Peyer's patch (tissue), 4 donors: ENCODE measurements at regions not wholly inside any gene's neighbourhood (a gene's known extent, or its start where the extent isn't known, plus 50 kb on each side); places are given as distances from the start of the nearest gene placed in this dataset.
"Not testable (repeated sequence)": the region's sequence is repeated elsewhere in the genome, so short reads cannot be mapped to it uniquely, and the experiment has no call there.

Source experiments
- DNase-seq, 3 donors: peaks; one replicate each; pipeline ENCODE4 v3.0.0-alpha.2; 2017 to 2019
- H3K27ac ChIP-seq, 4 donors: fragments of 200-600 bp; sonication (generic); one replicate each; pipeline ENCODE4 v1.5.1; 2016 to 2019
- H3K27me3 ChIP-seq, 2 donors: fragments of 200-600 bp; sonication (generic); one replicate each; pipeline ENCODE4 v1.5.1; 2019
- H3K36me3 ChIP-seq, 3 donors: fragments of 200-600 bp; sonication (generic); one replicate each; pipeline ENCODE4 v1.5.1; 2016 to 2019
- H3K4me1 ChIP-seq, 4 donors: fragments of 200-600 bp; sonication (generic); one replicate each; pipeline ENCODE4 v1.5.1; 2016 to 2019
- H3K4me3 ChIP-seq, 4 donors: fragments of 200-600 bp; sonication (generic); 1 replicate in 3 of 4; 2 replicates in 1 of 4; pipeline ENCODE4 v1.5.1; 2016 to 2019; ENCODE audit warnings: mild to moderate bottlenecking in 1 of 4
- H3K9me3 ChIP-seq, 4 donors: fragments of 200-600 bp; sonication (generic); one replicate each; pipeline ENCODE4 v1.5.1; 2016 to 2019; ENCODE audit warnings: mild to moderate bottlenecking in 1 of 4
- POLR2A ChIP-seq, 2 donors: fragments of 450-650 bp; IDR thresholded peaks; one replicate each; pipeline ENCODE4 v1.5.1; 2017; ENCODE audit warnings: antibody characterized with exemption in 2 of 2, mild to moderate bottlenecking in 2 of 2, moderate library complexity in 2 of 2
- TF ChIP-seq, protein P1 (sequence below), 6 experiments: fragments of 450-650 bp in 4 of 6; fragments of 200-600 bp in 2 of 6; sonication (generic) in 1 of 6; IDR thresholded peaks; one replicate each; pipeline ENCODE4 v1.5.1; 2017 to 2019; ENCODE audit warnings: antibody characterized with exemption in 6 of 6, mild to moderate bottlenecking in 3 of 6, moderate library complexity in 1 of 6

DNA sequence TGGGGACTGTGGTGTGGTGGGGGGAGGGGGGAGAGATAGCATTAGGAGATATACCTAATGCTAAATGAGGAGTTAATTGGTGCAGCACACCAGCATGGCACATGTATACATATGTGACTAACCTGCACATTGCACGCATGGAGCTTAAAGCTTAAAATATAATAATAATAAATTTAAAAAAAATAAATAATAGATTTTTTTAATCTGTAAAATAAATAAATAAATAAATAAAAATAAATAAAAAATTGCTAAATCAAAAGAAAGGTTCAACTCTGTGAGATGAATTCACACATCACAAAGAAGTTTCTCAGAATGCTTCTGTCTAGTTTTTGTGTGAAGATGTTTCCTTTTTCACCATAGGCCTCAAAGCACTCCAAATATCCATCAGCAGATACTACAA, 1793.7 kb downstream of the UQCRFS1 start:
- H3K4me1 ChIP-seq, H3K9me3 ChIP-seq, H3K36me3 ChIP-seq, H3K4me3 ChIP-seq, H3K27me3 ChIP-seq, DNase-seq, H3K27ac ChIP-seq: not testable (repeated sequence)

DNA sequence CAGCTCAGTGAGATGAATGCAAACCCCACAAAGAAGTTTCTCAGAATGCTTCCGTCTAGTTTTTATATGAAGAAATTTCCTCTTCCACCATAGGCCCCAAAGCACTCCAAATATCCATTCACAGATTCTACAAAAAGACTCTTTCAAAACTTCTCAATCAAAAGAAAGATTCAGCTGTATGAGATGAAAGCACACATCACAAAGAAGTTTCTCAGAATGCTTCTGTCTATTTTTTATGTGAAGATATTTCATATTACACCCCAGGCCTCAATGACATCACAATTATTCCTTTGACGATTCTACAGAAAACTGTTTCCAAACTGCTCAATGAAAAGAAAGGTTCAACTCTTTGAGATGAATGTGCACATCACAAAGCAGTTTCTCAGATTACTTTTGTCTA, 1819.4 kb downstream of the UQCRFS1 start:
- TF ChIP-seq, protein P1, sequence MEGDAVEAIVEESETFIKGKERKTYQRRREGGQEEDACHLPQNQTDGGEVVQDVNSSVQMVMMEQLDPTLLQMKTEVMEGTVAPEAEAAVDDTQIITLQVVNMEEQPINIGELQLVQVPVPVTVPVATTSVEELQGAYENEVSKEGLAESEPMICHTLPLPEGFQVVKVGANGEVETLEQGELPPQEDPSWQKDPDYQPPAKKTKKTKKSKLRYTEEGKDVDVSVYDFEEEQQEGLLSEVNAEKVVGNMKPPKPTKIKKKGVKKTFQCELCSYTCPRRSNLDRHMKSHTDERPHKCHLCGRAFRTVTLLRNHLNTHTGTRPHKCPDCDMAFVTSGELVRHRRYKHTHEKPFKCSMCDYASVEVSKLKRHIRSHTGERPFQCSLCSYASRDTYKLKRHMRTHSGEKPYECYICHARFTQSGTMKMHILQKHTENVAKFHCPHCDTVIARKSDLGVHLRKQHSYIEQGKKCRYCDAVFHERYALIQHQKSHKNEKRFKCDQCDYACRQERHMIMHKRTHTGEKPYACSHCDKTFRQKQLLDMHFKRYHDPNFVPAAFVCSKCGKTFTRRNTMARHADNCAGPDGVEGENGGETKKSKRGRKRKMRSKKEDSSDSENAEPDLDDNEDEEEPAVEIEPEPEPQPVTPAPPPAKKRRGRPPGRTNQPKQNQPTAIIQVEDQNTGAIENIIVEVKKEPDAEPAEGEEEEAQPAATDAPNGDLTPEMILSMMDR (IDR thresholded peaks at IDR 0.05) = no peak
- no peak for TF ChIP-seq POLR2A (IDR thresholded peaks at IDR 0.05)
- H3K27ac ChIP-seq = no peak overlapping the region
- no peak for DNase-seq
- no peaks in the 10 kb centered on the region for H3K27me3 ChIP-seq
- H3K4me1 ChIP-seq = no peaks in the 10 kb centered on the region
- H3K9me3 ChIP-seq = no peaks in the 10 kb centered on the region
- H3K36me3 ChIP-seq = no peaks in the 10 kb centered on the region
- H3K4me3 ChIP-seq = no peak overlapping the region

GRCh38 chr19:27392027-27392632, 1820.8 kb downstream of the UQCRFS1 start:
- Histone ChIP-seq H3K27ac (no peak overlapping the region), H3K4me1 (no peaks in the 10 kb centered on the region), H3K9me3 (no peaks in the 10 kb centered on the region), H3K4me3 (no peak overlapping the region), H3K36me3 (no peaks in the 10 kb centered on the region), H3K27me3 (no peaks in the 10 kb centered on the region)
- peak in 1 of 3 donors; percentile 8 for DNase-seq
- TF ChIP-seq, protein P1 (IDR thresholded peaks at IDR 0.05) = no peak
- TF ChIP-seq POLR2A (IDR thresholded peaks at IDR 0.05) = no peak

DNA sequence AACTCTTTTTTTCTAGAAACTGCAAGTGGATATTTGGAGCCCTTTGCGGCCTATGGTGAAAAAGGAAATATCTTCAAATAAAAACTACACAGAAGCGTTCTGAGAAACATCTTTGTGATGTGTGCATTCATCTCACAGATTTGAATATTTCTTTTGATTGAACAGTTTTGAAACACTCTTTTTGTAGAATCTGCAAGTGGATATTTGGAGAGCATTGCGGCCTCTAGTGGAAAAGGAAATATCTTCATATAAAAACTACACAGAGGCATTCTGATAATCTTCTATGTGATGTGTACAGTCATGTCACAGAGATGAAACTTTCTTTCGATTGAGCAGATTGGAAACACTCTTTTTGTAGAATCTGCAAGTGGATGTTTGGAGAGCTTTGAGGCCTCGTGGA, 1833.6 kb downstream of the UQCRFS1 start:
- H3K27me3 ChIP-seq = not testable (repeated sequence)

GRCh38 chr19:27369603-27370002, 1843.3 kb downstream of the UQCRFS1 start:
- H3K27me3 ChIP-seq, H3K27ac ChIP-seq, H3K4me1 ChIP-seq, DNase-seq, H3K4me3 ChIP-seq, H3K36me3 ChIP-seq: not testable (repeated sequence)
- peaks cover 0 to 19% (median 0%) of the 10 kb centered on the region in 4 donors for H3K9me3 ChIP-seq

More for the DNA sequence above, 1833.6 kb downstream of the UQCRFS1 start:
- not testable (repeated sequence) for H3K4me3 ChIP-seq, H3K27ac ChIP-seq, DNase-seq, H3K4me1 ChIP-seq, H3K36me3 ChIP-seq
- H3K9me3 ChIP-seq = peaks cover 0 to 15% (median 0%) of the 10 kb centered on the region in 4 donors

DNA sequence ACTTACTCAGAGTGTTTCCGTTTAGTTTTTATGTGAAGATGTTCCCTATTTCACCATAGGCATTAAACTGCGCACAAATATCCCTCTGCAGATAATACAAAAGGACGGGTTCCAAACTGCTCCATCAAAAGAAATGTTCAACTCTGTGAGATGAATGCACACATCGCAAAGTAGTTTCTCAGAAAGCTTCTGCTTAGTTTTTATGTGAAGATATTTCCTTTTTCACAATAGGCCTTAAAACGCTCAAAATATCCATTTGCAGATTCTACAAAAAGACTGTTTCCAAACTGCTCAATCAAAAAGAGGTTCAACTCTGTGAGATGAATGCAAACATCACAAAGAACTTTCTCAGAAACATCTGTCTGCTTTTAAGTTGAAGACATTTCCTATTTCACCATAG, 1850.5 kb downstream of the UQCRFS1 start:
- H3K9me3 ChIP-seq = peaks cover 0 to 26% (median 0%) of the 10 kb centered on the region in 4 donors

GRCh38 chr19:27355581-27355980, 1857.4 kb downstream of the UQCRFS1 start:
- not testable (repeated sequence) for H3K4me3 ChIP-seq, H3K27me3 ChIP-seq, H3K27ac ChIP-seq, H3K36me3 ChIP-seq, DNase-seq, H3K4me1 ChIP-seq
- peaks cover 0 to 20% (median 3%) of the 10 kb centered on the region in 4 donors for H3K9me3 ChIP-seq

More for the DNA sequence above, 1850.5 kb downstream of the UQCRFS1 start:
- DNase-seq, H3K4me3 ChIP-seq, H3K4me1 ChIP-seq, H3K36me3 ChIP-seq, H3K27me3 ChIP-seq, H3K27ac ChIP-seq: not testable (repeated sequence)
